ENCODE measurements at regions not wholly inside any gene's neighbourhood (a gene's known extent, or its start where the extent isn't known, plus 50 kb on each side); places are given as distances from the start of the nearest gene placed in this dataset.

GRCh38 chr5:4180703-4181102 is 585.1 kb downstream of the IRX1 start:
- TF ChIP-seq, protein P1, sequence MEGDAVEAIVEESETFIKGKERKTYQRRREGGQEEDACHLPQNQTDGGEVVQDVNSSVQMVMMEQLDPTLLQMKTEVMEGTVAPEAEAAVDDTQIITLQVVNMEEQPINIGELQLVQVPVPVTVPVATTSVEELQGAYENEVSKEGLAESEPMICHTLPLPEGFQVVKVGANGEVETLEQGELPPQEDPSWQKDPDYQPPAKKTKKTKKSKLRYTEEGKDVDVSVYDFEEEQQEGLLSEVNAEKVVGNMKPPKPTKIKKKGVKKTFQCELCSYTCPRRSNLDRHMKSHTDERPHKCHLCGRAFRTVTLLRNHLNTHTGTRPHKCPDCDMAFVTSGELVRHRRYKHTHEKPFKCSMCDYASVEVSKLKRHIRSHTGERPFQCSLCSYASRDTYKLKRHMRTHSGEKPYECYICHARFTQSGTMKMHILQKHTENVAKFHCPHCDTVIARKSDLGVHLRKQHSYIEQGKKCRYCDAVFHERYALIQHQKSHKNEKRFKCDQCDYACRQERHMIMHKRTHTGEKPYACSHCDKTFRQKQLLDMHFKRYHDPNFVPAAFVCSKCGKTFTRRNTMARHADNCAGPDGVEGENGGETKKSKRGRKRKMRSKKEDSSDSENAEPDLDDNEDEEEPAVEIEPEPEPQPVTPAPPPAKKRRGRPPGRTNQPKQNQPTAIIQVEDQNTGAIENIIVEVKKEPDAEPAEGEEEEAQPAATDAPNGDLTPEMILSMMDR (tag by site-specific recombination; IDR thresholded peaks at IDR 0.05): no peak
- TF ChIP-seq ZSCAN30 (tag by site-specific recombination; IDR thresholded peaks at IDR 0.05): no peak
- TF ChIP-seq ZNF433 (tag by site-specific recombination; IDR thresholded peaks at IDR 0.05; ENCODE audit: low read depth): no peak
- TF ChIP-seq KLF9 (tag by site-specific recombination; IDR thresholded peaks at IDR 0.05; ENCODE audit: low read depth): no peak
- no peak for TF ChIP-seq ZNF621 (tag by site-specific recombination; IDR thresholded peaks at IDR 0.05)
- TF ChIP-seq ZNF677 (tag by site-specific recombination; IDR thresholded peaks at IDR 0.05): no peak
- no peak for TF ChIP-seq ZNF248 (tag by site-specific recombination; IDR thresholded peaks at IDR 0.05)
- TF ChIP-seq, protein P2, sequence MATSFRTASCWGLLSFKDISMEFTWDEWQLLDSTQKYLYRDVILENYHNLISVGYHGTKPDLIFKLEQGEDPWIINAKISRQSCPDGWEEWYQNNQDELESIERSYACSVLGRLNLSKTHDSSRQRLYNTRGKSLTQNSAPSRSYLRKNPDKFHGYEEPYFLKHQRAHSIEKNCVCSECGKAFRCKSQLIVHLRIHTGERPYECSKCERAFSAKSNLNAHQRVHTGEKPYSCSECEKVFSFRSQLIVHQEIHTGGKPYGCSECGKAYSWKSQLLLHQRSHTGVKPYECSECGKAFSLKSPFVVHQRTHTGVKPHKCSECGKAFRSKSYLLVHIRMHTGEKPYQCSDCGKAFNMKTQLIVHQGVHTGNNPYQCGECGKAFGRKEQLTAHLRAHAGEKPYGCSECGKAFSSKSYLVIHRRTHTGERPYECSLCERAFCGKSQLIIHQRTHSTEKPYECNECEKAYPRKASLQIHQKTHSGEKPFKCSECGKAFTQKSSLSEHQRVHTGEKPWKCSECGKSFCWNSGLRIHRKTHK (tag by site-specific recombination; IDR thresholded peaks at IDR 0.05): no peak
- TF ChIP-seq ZSCAN16 (tag by site-specific recombination; IDR thresholded peaks at IDR 0.05): no peak
- TF ChIP-seq, protein P3, sequence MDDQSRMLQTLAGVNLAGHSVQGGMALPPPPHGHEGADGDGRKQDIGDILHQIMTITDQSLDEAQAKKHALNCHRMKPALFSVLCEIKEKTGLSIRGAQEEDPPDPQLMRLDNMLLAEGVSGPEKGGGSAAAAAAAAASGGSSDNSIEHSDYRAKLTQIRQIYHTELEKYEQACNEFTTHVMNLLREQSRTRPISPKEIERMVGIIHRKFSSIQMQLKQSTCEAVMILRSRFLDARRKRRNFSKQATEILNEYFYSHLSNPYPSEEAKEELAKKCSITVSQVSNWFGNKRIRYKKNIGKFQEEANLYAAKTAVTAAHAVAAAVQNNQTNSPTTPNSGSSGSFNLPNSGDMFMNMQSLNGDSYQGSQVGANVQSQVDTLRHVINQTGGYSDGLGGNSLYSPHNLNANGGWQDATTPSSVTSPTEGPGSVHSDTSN (CRISPR knock-in tag; IDR thresholded peaks at IDR 0.05): no peak
